DOHH2 (cell line): ENCODE measurements at regions not wholly inside any gene's neighbourhood (a gene's known extent, or its start where the extent isn't known, plus 50 kb on each side); places are given as distances from the start of the nearest gene placed in this dataset.

Source experiments
- H3F3A ChIP-seq: fragments of 200-600 bp; sonication (generic), shearing (Covaris generic); 2 replicates; pipeline ENCODE4 v1.6.0; 2016; ENCODE audit warnings: antibody characterized with exemption, mild to moderate bottlenecking; ENCODE audit not compliant: control insufficient read depth, insufficient read depth
- H3K27ac ChIP-seq: fragments of 200-600 bp; sonication (generic); 2 replicates; pipeline ENCODE4 v1.5.1; 2014; ENCODE audit warnings: low read depth, mild to moderate bottlenecking, low read length, moderate library complexity
- H3K27me3 ChIP-seq: fragments of 200-600 bp; sonication (generic); 2 replicates; pipeline ENCODE4 v1.6.1; 2014; ENCODE audit warnings: mild to moderate bottlenecking, low read length, mixed read lengths; ENCODE audit not compliant: control insufficient read depth
- H3K36me3 ChIP-seq: fragments of 200-600 bp; sonication (generic); 2 replicates; pipeline ENCODE4 v1.6.1; 2014; ENCODE audit warnings: mild to moderate bottlenecking, low read length, moderate library complexity, mixed read lengths; ENCODE audit not compliant: control insufficient read depth
- H3K4me1 ChIP-seq: fragments of 200-600 bp; sonication (generic); 2 replicates; pipeline ENCODE4 v1.6.1; 2014; ENCODE audit warnings: mild to moderate bottlenecking, low read length, mixed read lengths; ENCODE audit not compliant: control insufficient read depth
- H3K4me2 ChIP-seq: fragments of 200-600 bp; sonication (generic); 2 replicates; pipeline ENCODE4 v1.6.0; 2014; ENCODE audit warnings: mild to moderate bottlenecking, low read length, moderate library complexity
- H3K4me3 ChIP-seq: fragments of 200-600 bp; sonication (generic); 2 replicates; pipeline ENCODE4 v1.5.1; 2014; ENCODE audit warnings: mild to moderate bottlenecking, low read length, mixed read lengths
- H3K79me2 ChIP-seq: fragments of 200-600 bp; sonication (generic); 2 replicates; pipeline ENCODE4 v1.6.1; 2014; ENCODE audit warnings: mild to moderate bottlenecking, low read length, mixed read lengths; ENCODE audit not compliant: control insufficient read depth
- H3K9me2 ChIP-seq: fragments of 200-600 bp; sonication (generic); replicated peaks from 2 replicates; pipeline ENCODE4 v1.6.1; 2014; ENCODE audit warnings: mild to moderate bottlenecking, low read length, mixed read lengths; ENCODE audit not compliant: control insufficient read depth
- H3K9me3 ChIP-seq: fragments of 200-600 bp; sonication (generic); 2 replicates; pipeline ENCODE4 v1.6.1; 2014; ENCODE audit warnings: antibody characterized with exemption, low read length, mixed read lengths; ENCODE audit not compliant: control insufficient read depth, insufficient read depth
- H4K20me1 ChIP-seq: fragments of 200-600 bp; sonication (generic); 2 replicates; pipeline ENCODE4 v1.6.0; 2014; ENCODE audit warnings: low read depth, mild to moderate bottlenecking, antibody characterized with exemption, low read length, moderate library complexity; ENCODE audit not compliant: control insufficient read depth, insufficient read depth
- CTCF ChIP-seq: fragments of 200-600 bp; sonication (generic); IDR thresholded peaks from one replicate; pipeline ENCODE4 v1.5.1; 2014; ENCODE audit warnings: antibody characterized with exemption, mild to moderate bottlenecking, low read depth, low read length; ENCODE audit not compliant: poor library complexity, severe bottlenecking
- EZH2phosphoT487 ChIP-seq: fragments of 200-600 bp; sonication (generic); IDR thresholded peaks from 2 replicates; pipeline ENCODE4 v1.6.1; 2017; ENCODE audit warnings: borderline replicate concordance, mild to moderate bottlenecking, antibody characterized with exemption, low read length, moderate library complexity, mixed read lengths

GRCh38 chr2:575030-575726, 102.0 kb downstream of the TMEM18 start:
- Histone ChIP-seq H3K9me2 (no peaks in the 10 kb centered on the region), H3K79me2 (no peaks in the 10 kb centered on the region), H3F3A (no peaks in the 10 kb centered on the region), H4K20me1 (no peaks in the 10 kb centered on the region), H3K4me1 (no peaks in the 10 kb centered on the region), H3K9me3 (no peaks in the 10 kb centered on the region), H3K4me2 (no peak overlapping the region), H3K27ac (no peak overlapping the region), H3K36me3 (no peaks in the 10 kb centered on the region), H3K4me3 (no peak overlapping the region), H3K27me3 (no peaks in the 10 kb centered on the region)
- TF ChIP-seq EZH2phosphoT487 (no peak), CTCF (no peak)

DNA sequence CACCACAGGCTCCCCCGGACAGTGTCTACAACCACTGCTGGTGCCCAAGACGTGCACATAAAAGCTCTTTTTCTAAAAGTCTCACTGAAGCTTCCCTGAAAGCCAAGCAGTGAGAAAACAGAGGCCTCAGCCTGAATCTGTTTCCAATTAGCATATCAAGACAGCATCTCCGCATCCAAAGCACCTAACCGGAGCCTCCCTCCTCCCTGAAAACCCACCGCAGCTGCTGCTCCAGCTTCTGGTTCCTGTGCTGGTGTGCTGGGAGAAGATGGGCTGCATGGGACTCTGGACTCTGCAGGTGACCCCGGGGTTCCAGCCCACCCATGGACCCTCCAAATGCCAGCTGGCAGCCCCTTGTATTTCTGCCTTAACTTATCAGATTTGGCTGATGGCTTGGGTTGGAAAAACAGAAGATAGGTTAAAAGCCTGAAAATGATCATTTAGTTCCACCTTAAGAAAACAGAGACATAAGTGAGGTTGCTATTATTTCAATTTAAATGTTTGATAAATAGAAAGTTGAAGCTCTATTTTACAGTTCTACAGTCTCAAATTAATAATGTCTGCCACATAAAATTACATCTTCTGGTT, 103.3 kb downstream of the TMEM18 start:
- Histone ChIP-seq H3K9me3 (no peaks in the 10 kb centered on the region), H3K4me3 (no peak overlapping the region), H3F3A (no peaks in the 10 kb centered on the region), H3K27ac (no peak overlapping the region), H3K36me3 (no peaks in the 10 kb centered on the region), H3K4me1 (no peaks in the 10 kb centered on the region), H3K9me2 (no peaks in the 10 kb centered on the region), H3K4me2 (no peak overlapping the region), H4K20me1 (no peaks in the 10 kb centered on the region), H3K79me2 (no peaks in the 10 kb centered on the region), H3K27me3 (no peaks in the 10 kb centered on the region)
- TF ChIP-seq CTCF (no peak), EZH2phosphoT487 (no peak)

DNA sequence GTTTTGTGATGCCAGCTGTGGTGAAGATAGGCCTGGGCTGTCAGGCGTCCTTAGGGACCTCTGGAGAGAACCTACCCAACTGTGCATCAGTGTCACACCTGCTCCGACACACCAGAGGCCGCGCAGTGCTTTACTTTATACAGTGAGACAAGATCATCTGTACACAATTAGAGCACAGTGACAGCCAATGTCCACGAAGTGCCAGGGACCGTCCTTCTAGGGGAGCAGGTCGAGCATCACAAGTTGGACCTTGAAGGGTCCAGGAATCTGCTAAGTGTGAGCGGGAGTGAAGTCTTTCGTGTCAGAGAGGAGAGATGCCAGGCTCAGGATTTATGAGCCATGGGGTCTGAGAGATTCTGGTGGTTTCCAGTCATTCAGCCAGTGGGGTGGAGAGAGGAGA, 104.2 kb downstream of the TMEM18 start:
- Histone ChIP-seq H3F3A (no peaks in the 10 kb centered on the region), H3K27ac (no peak overlapping the region), H3K27me3 (no peaks in the 10 kb centered on the region), H3K9me3 (no peaks in the 10 kb centered on the region), H3K4me2 (no peak overlapping the region), H3K9me2 (no peaks in the 10 kb centered on the region), H3K4me1 (no peaks in the 10 kb centered on the region), H3K4me3 (no peak overlapping the region), H3K36me3 (no peaks in the 10 kb centered on the region), H3K79me2 (no peaks in the 10 kb centered on the region), H4K20me1 (no peaks in the 10 kb centered on the region)
- no peak for TF ChIP-seq CTCF
- no peak for TF ChIP-seq EZH2phosphoT487
